Neural progenitor cell (in vitro differentiated cells): ENCODE measurements at regions not wholly inside any gene's neighbourhood (a gene's known extent, or its start where the extent isn't known, plus 50 kb on each side); places are given as distances from the start of the nearest gene placed in this dataset.

ENCODE experiments used
- CTCF ChIP-seq: fragments of 200-600 bp; sonication (generic); IDR thresholded peaks from 2 replicates; pipeline ENCODE4 v1.5.1; 2017; ENCODE audit warnings: antibody characterized with exemption, mild to moderate bottlenecking
- EZH2phosphoT487 ChIP-seq: fragments of 200-600 bp; sonication (generic); IDR thresholded peaks from 2 replicates; pipeline ENCODE4 v1.6.1; 2017; ENCODE audit warnings: antibody characterized with exemption

DNA sequence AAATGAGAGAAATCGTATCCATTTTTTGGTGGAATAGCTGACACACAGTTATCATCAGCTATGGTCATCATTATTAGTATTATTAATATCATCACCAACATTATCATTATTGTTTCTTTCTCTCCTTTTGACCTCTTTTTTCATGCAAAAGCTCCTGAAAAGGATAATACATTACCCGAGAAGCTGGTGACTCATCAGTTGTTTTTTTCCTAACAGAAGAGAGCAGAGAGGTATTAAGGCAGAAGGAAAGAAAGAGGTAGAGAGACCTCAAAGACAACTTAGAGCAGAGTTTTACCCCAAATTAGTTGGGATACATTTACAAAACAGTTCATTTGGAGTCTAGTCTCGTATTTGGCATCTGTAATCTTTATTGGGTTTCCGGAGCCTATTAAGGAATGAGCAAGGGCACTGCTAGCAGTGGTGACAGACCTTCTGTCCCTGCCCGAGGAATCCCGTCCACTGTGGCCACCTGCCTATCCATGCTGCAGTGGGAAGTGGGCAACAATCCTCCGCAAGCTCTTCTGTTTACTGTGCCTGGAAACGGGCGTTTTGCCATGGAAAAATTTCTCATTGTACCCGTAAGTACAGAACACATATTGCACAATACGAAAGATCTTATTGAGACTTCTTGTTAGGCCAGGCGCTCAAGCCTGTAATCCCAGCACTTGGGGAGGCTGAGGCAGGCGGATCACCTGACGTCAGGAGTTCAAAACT lies 170.0 kb upstream of the MKLN1 start:
- TF ChIP-seq CTCF (no peak), EZH2phosphoT487 (no peak)
